Trophoblast cell (in vitro differentiated cells and primary cell): ENCODE measurements at regions not wholly inside any gene's neighbourhood (a gene's known extent, or its start where the extent isn't known, plus 50 kb on each side); places are given as distances from the start of the nearest gene placed in this dataset.

Experiments
- DNase-seq, 2 donors: peaks; one replicate each; pipeline ENCODE4 v3.0.0-alpha.2; 2016
- H2AFZ ChIP-seq: 2 replicates; pipeline ENCODE4 v1.6.1; 2013; ENCODE audit warnings: low read length, moderate library complexity, mild to moderate bottlenecking; ENCODE audit not compliant: insufficient read depth, poor library complexity
- H2AK5ac ChIP-seq: 2 replicates; pipeline ENCODE4 v1.6.1; 2013; ENCODE audit warnings: mild to moderate bottlenecking, low read length
- H2BK120ac ChIP-seq: 2 replicates; pipeline ENCODE4 v1.6.1; 2013; ENCODE audit warnings: low read length, mild to moderate bottlenecking, moderate library complexity; ENCODE audit not compliant: insufficient read depth, poor library complexity
- H2BK12ac ChIP-seq: 2 replicates; pipeline ENCODE4 v1.6.1; 2013; ENCODE audit warnings: mild to moderate bottlenecking, low read length, moderate library complexity
- H2BK5ac ChIP-seq: 2 replicates; pipeline ENCODE4 v1.6.1; 2013; ENCODE audit warnings: low read length, low read depth, moderate library complexity, mild to moderate bottlenecking; ENCODE audit not compliant: poor library complexity
- H3K14ac ChIP-seq: 2 replicates; pipeline ENCODE4 v1.6.1; 2013; ENCODE audit warnings: mild to moderate bottlenecking, low read length
- H3K18ac ChIP-seq: 2 replicates; pipeline ENCODE4 v1.6.1; 2013; ENCODE audit warnings: mild to moderate bottlenecking, low read length
- H3K23ac ChIP-seq: 2 replicates; pipeline ENCODE4 v1.6.1; 2013; ENCODE audit warnings: low read length
- H3K27ac ChIP-seq: 2 replicates; pipeline ENCODE4 v1.5.1; 2013; ENCODE audit warnings: low read depth, mild to moderate bottlenecking, inconsistent platforms, low read length, moderate library complexity
- H3K27me3 ChIP-seq: 2 replicates; pipeline ENCODE4 v1.6.1; 2013; ENCODE audit warnings: inconsistent platforms, mild to moderate bottlenecking, low read length, moderate library complexity; ENCODE audit not compliant: insufficient read depth
- H3K36me3 ChIP-seq, 2 experiments: 1 replicate in 1 of 2; 2 replicates in 1 of 2; pipeline ENCODE4 v1.6.1; 2013; ENCODE audit warnings: low read length in 2 of 2, mild to moderate bottlenecking in 2 of 2, moderate library complexity in 1 of 2; ENCODE audit not compliant: insufficient read depth in 2 of 2, control insufficient read depth in 1 of 2
- H3K4ac ChIP-seq: 2 replicates; pipeline ENCODE4 v1.6.1; 2013; ENCODE audit warnings: low read depth, mild to moderate bottlenecking, low read length, moderate library complexity
- H3K4me1 ChIP-seq, 2 experiments: 1 replicate in 1 of 2; 2 replicates in 1 of 2; pipeline ENCODE4 v1.6.1; 2013; ENCODE audit warnings: low read length in 2 of 2, mild to moderate bottlenecking in 2 of 2, moderate library complexity in 1 of 2; ENCODE audit not compliant: insufficient read depth in 2 of 2, control insufficient read depth in 1 of 2
- H3K4me2 ChIP-seq: 2 replicates; pipeline ENCODE4 v1.6.1; 2013; ENCODE audit warnings: inconsistent platforms, mild to moderate bottlenecking, low read length, moderate library complexity
- H3K4me3 ChIP-seq: 2 replicates; pipeline ENCODE4 v1.5.1; 2013; ENCODE audit warnings: mild to moderate bottlenecking, low read depth, low read length, inconsistent platforms
- H3K79me1 ChIP-seq: one replicate; pipeline ENCODE4 v1.6.1; 2013; ENCODE audit warnings: low read length
- H3K79me2 ChIP-seq: 2 replicates; pipeline ENCODE4 v1.6.1; 2013; ENCODE audit warnings: low read length, mild to moderate bottlenecking; ENCODE audit not compliant: control insufficient read depth, insufficient read depth, poor library complexity
- H3K9ac ChIP-seq: 2 replicates; pipeline ENCODE4 v1.6.1; 2013; ENCODE audit warnings: mild to moderate bottlenecking, low read length
- H3K9me3 ChIP-seq: 2 replicates; pipeline ENCODE4 v1.6.1; 2013; ENCODE audit warnings: low read depth, mild to moderate bottlenecking, control low read depth, inconsistent platforms, low read length; ENCODE audit not compliant: insufficient read depth
- H4K12ac ChIP-seq: 2 replicates; pipeline ENCODE4 v1.6.1; 2013; ENCODE audit warnings: low read depth, mild to moderate bottlenecking, low read length, moderate library complexity
- H4K8ac ChIP-seq: 2 replicates; pipeline ENCODE4 v1.6.1; 2013; ENCODE audit warnings: low read depth, mild to moderate bottlenecking, low read length, moderate library complexity
- H4K91ac ChIP-seq: one replicate; pipeline ENCODE4 v1.6.1; 2013; ENCODE audit warnings: low read depth, mild to moderate bottlenecking, low read length, moderate library complexity
- WGBS: extraction: QIAGEN DNeasy Blood & Tissue Kit; methylation state at CpG from one replicate; pipeline ENCODE4 v1.1.7; 2013; ENCODE audit warnings: missing lambda C conversion rate; ENCODE audit not compliant: insufficient read length, insufficient coverage; ENCODE audit errors: extremely low coverage; 5-methylcytosine and 5-hydroxymethylcytosine counted together

DNA sequence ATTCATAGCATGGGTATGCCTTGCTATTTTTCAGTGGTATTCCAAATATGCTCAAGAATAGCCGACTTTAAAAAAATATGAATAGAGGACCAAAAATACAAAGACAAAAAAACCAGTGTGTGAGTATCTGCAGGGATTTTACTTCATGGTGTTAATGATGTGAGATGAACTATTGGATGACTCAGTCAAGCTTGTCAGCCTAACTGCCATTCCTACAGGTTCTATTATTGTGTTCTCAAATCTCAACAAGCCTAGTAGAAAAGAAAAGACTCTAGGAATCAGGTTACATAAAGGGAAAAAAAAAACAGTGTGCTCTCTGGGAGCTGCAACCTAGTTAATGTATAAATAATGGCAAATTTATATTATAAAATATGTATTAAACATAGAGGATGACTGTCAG lies 588.4 kb upstream of the BTBD3 start:
- Histone ChIP-seq H3K4me1 (no peaks in the 10 kb centered on the region), H2BK120ac (no peak overlapping the region), H3K4me3 (no peak overlapping the region), H3K9ac (no peak overlapping the region), H2AK5ac (no peak overlapping the region), H4K91ac (no peak overlapping the region), H3K18ac (no peak overlapping the region), H3K23ac (no peak overlapping the region), H2BK12ac (no peak overlapping the region), H2AFZ (no peak overlapping the region), H3K9me3 (no peaks in the 10 kb centered on the region), H3K4ac (no peak overlapping the region), H4K8ac (no peak overlapping the region), H3K4me2 (no peak overlapping the region), H3K14ac (no peak overlapping the region), H3K27ac (no peak overlapping the region), H3K79me1 (no peaks in the 10 kb centered on the region), H3K79me2 (no peaks in the 10 kb centered on the region), H3K27me3 (no peaks in the 10 kb centered on the region), H3K36me3 (no peaks in the 10 kb centered on the region), H2BK5ac (no peak overlapping the region), H4K12ac (no peak overlapping the region)
- DNase-seq = no peak
- WGBS = no CpG with 5 or more reads among the region's 1 CpG

DNA sequence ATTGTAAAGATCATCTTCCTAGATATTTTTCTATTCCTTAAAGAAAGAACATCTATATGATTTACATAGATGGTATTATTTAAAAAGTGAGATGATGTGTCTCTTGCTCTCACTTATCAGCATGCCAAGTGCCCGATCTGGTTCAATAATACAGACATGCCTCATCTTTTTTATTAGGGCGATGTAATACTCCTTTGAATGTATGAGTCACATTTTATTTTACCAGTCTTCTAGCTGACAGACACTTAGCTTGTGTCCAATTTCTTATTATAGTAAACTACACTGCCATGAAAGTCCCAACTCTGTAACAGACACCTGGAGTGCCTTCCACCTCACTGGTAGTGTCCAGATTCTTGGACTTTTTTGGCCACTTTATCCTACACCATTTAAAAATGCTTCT lies 586.6 kb upstream of the BTBD3 start:
- H3K79me2 ChIP-seq = no peaks in the 10 kb centered on the region
- H3K4me3 ChIP-seq = no peak overlapping the region
- no peak overlapping the region for H3K4me2 ChIP-seq
- no peak overlapping the region for H4K91ac ChIP-seq
- H2BK12ac ChIP-seq = no peak overlapping the region
- no peak overlapping the region for H2AFZ ChIP-seq
- no peaks in the 10 kb centered on the region for H3K27me3 ChIP-seq
- no peak overlapping the region for H3K4ac ChIP-seq
- H3K23ac ChIP-seq = no peak overlapping the region
- H2BK120ac ChIP-seq = no peak overlapping the region
- H3K9me3 ChIP-seq = no peaks in the 10 kb centered on the region
- H3K9ac ChIP-seq = no peak overlapping the region
- H4K12ac ChIP-seq = no peak overlapping the region
- H3K79me1 ChIP-seq = no peaks in the 10 kb centered on the region
- no peak overlapping the region for H3K27ac ChIP-seq
- H3K36me3 ChIP-seq = no peaks in the 10 kb centered on the region
- H2BK5ac ChIP-seq = no peak overlapping the region
- no peak overlapping the region for H3K18ac ChIP-seq
- H3K14ac ChIP-seq = no peak overlapping the region
- H3K4me1 ChIP-seq = no peaks in the 10 kb centered on the region
- no CpG with 5 or more reads among the region's 2 CpGs for WGBS
- DNase-seq = no peak
- H4K8ac ChIP-seq = no peak overlapping the region
- no peak overlapping the region for H2AK5ac ChIP-seq

- H4K8ac ChIP-seq = no peak overlapping the region
- H4K91ac ChIP-seq = no peak overlapping the region
- H3K27me3 ChIP-seq = no peaks in the 10 kb centered on the region
- H3K36me3 ChIP-seq = no peaks in the 10 kb centered on the region
- no peak overlapping the region for H3K27ac ChIP-seq
- no peak overlapping the region for H2BK12ac ChIP-seq
- H2BK120ac ChIP-seq = no peak overlapping the region
- no peak overlapping the region for H3K9ac ChIP-seq
- H4K12ac ChIP-seq = no peak overlapping the region
- H3K9me3 ChIP-seq = no peaks in the 10 kb centered on the region
- H3K14ac ChIP-seq = no peak overlapping the region
- H3K23ac ChIP-seq = no peak overlapping the region
- no peak overlapping the region for H3K4me2 ChIP-seq
- H3K4me1 ChIP-seq = no peaks in the 10 kb centered on the region
- H2AK5ac ChIP-seq = no peak overlapping the region
- no peak overlapping the region for H3K18ac ChIP-seq
- no peak for DNase-seq
- H2AFZ ChIP-seq = no peak overlapping the region
- no peaks in the 10 kb centered on the region for H3K79me1 ChIP-seq
- H2BK5ac ChIP-seq = no peak overlapping the region
- H3K4me3 ChIP-seq = no peak overlapping the region
- no peaks in the 10 kb centered on the region for H3K79me2 ChIP-seq
- no peak overlapping the region for H3K4ac ChIP-seq
These were observed 585.3 kb upstream of the BTBD3 start for GRCh38 chr20:11332381-11332780.

DNA sequence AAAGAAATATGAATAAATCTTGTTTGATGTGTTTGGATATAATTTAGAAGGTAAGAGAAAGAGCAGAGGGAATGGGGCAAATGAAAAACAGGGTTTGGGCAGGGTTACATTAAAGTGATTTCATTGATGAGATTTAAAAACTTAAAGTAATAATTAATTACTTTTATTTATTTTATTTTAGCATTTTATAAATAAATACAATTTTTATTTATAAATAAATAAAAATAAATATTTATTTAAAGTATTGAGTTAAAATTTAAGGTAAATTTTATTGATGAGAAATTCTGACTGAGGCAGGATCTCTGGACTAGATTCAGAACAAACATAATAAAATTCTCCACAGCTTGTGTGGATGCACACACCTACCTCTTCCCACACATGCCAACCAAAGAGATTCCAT lies 584.1 kb upstream of the BTBD3 start:
- Histone ChIP-seq H2AFZ (no peak overlapping the region), H3K4me1 (no peaks in the 10 kb centered on the region), H3K4ac (no peak overlapping the region), H3K79me1 (no peaks in the 10 kb centered on the region), H3K14ac (no peak overlapping the region), H4K12ac (no peak overlapping the region), H3K23ac (no peak overlapping the region), H3K79me2 (no peaks in the 10 kb centered on the region), H2BK120ac (no peak overlapping the region), H3K27me3 (no peaks in the 10 kb centered on the region), H3K4me2 (no peak overlapping the region), H3K36me3 (no peaks in the 10 kb centered on the region), H4K8ac (no peak overlapping the region), H2BK12ac (no peak overlapping the region), H4K91ac (no peak overlapping the region), H2AK5ac (no peak overlapping the region), H3K27ac (no peak overlapping the region), H3K9me3 (no peaks in the 10 kb centered on the region), H3K9ac (no peak overlapping the region), H3K4me3 (no peak overlapping the region), H3K18ac (no peak overlapping the region), H2BK5ac (no peak overlapping the region)
- no peak for DNase-seq
